ENCODE measurements at regions not wholly inside any gene's neighbourhood (a gene's known extent, or its start where the extent isn't known, plus 50 kb on each side); places are given as distances from the start of the nearest gene placed in this dataset.

- no peak overlapping the region for H2BK120ac ChIP-seq (replicated peaks; ENCODE audit: low read depth, low read length)
- no peaks in the 10 kb centered on the region for H3K4me1 ChIP-seq (replicated peaks in 1 of 4; ENCODE audit: control insufficient read depth in 3 of 4, insufficient read depth in 4 of 4, low read length in 3 of 4)
- H2AK5ac ChIP-seq (ENCODE audit: low read depth, low read length): no peak overlapping the region
- no peaks in the 10 kb centered on the region for H3K36me3 ChIP-seq (ENCODE audit: control insufficient read depth in 2 of 4, insufficient read depth in 4 of 4, low read length in 3 of 4)
- H3K14ac ChIP-seq (ENCODE audit: insufficient read length): no peak overlapping the region
- H2BK20ac ChIP-seq (ENCODE audit: low read length): no peak overlapping the region
- H3K4ac ChIP-seq (replicated peaks; ENCODE audit: insufficient read length, low read depth, low read length): no peak overlapping the region
- H4K5ac ChIP-seq (ENCODE audit: insufficient read length, low read depth, low read length): no peak overlapping the region
- H4K8ac ChIP-seq (ENCODE audit: extremely low read depth, insufficient read depth, low read length): no peak overlapping the region
- no peak for FAIRE-seq
- H3K4me2 ChIP-seq (ENCODE audit: insufficient read depth in 1 of 2, low read depth in 2 of 2, low read length in 2 of 2): no peak overlapping the region
- H3K23ac ChIP-seq (ENCODE audit: insufficient read length): no peak overlapping the region
- H4K91ac ChIP-seq (replicated peaks; ENCODE audit: insufficient read length, low read length): no peak overlapping the region
- no peak overlapping the region for H2BK15ac ChIP-seq (ENCODE audit: low read length)
- no peak overlapping the region for H2AFZ ChIP-seq (ENCODE audit: low read length)
- no peaks in the 10 kb centered on the region for H3K79me1 ChIP-seq (ENCODE audit: low read depth, low read length)
- H3K9ac ChIP-seq (replicated peaks in 1 of 4; ENCODE audit: extremely low read depth in 1 of 4, low read depth in 3 of 4, low read length in 3 of 4): no peak overlapping the region
- POLR2A ChIA-PET (ENCODE audit: partially characterized antibody): interaction anchor here (0.6 kb wide), 1 partner anchor 47 kb away, joined by 4 read pairs; no protein-coding TSS in a partner anchor
- H2BK5ac ChIP-seq (ENCODE audit: low read depth, low read length): no peak overlapping the region
- no peak for DNase-seq (ENCODE audit: low read depth in 1 of 2, low spot score in 2 of 2)
- no peaks in the 10 kb centered on the region for H3K23me2 ChIP-seq (ENCODE audit: low read depth, low read length)
- no peaks in the 10 kb centered on the region for H4K20me1 ChIP-seq (replicated peaks in 1 of 2; ENCODE audit: control insufficient read depth in 1 of 2, insufficient read depth in 2 of 2, low read length in 2 of 2)
- H3K27me3 ChIP-seq (replicated peaks in 1 of 4; ENCODE audit: control insufficient read depth in 3 of 4, extremely low read depth in 1 of 4, insufficient read depth in 3 of 4, low read length in 3 of 4): no peaks in the 10 kb centered on the region
- H3K79me2 ChIP-seq (ENCODE audit: control insufficient read depth in 1 of 2, insufficient read depth in 2 of 2, low read length in 2 of 2): no peaks in the 10 kb centered on the region
- H3K27ac ChIP-seq (ENCODE audit: low read depth, low read length): no peak overlapping the region
- TF ChIP-seq CEBPB (IDR thresholded peaks at IDR 0.05; ENCODE audit: low read depth, low read length) (peak; percentile 39; the same call in 1 of the 2 replicates), SIX5 (IDR thresholded peaks at IDR 0.05; ENCODE audit: low read depth, low read length) (no peak), CHD1 (IDR thresholded peaks at IDR 0.05; ENCODE audit: low read depth, low read length) (no peak), E2F6 (IDR thresholded peaks at IDR 0.05) (no peak), KDM1A (IDR thresholded peaks at IDR 0.05; ENCODE audit: borderline replicate concordance, low read length) (no peak)
- H3K56ac ChIP-seq (replicated peaks; ENCODE audit: insufficient read length, low read depth, low read length): no peak overlapping the region
- H3K9me3 ChIP-seq (ENCODE audit: insufficient read depth in 2 of 2, low read depth in 1 of 2, low read length in 1 of 2): no peaks in the 10 kb centered on the region
- no peak overlapping the region for H3K18ac ChIP-seq (ENCODE audit: extremely low read depth, low read length)
- CTCF ChIA-PET (ENCODE audit: partially characterized antibody): interaction anchor here (1.0 to 2.4 kb wide), 3 partner anchors 8 to 477 kb away, joined by 3 to 7 read pairs (median 3); no protein-coding TSS in a partner anchor
- no peak overlapping the region for H3K4me3 ChIP-seq (ENCODE audit: extremely low read depth in 1 of 4, insufficient read depth in 2 of 4, low read depth in 3 of 4, low read length in 4 of 4)
- no peak overlapping the region for H2BK12ac ChIP-seq (ENCODE audit: low read depth, low read length)
Observed at GRCh38 chr12:104864668-104865067, 93.4 kb downstream of the SLC41A2 start.

Measured in H1 (cell line).